Kidney (tissue), 13 donors: ENCODE measurements at regions not wholly inside any gene's neighbourhood (a gene's known extent, or its start where the extent isn't known, plus 50 kb on each side); places are given as distances from the start of the nearest gene placed in this dataset.

Experiments
- DNase-seq, 5 donors: peaks; one replicate each; pipeline ENCODE4 v3.0.0-alpha.2; 2013 to 2020
- FAIRE-seq: peaks from 2 replicates; lab custom pipeline; 2012; peaks lifted over from hg19 to GRCh38; lab: Jason Lieb, UNC
- H3K27ac ChIP-seq, 2 donors: one replicate each; pipeline ENCODE4 v1.7.0; 2013; ENCODE audit warnings: low read depth in 2 of 2, low read length in 2 of 2, inconsistent platforms in 1 of 2
- H3K27me3 ChIP-seq: one replicate; pipeline ENCODE4 v1.7.1; 2013; ENCODE audit warnings: low read length, inconsistent platforms; ENCODE audit not compliant: control insufficient read depth, insufficient read depth
- H3K36me3 ChIP-seq, 3 donors: one replicate each; pipeline versions ENCODE4 v1.7.0 to v1.7.1; 2013; ENCODE audit warnings: low read length in 3 of 3, control low read depth in 1 of 3, inconsistent platforms in 1 of 3; ENCODE audit not compliant: insufficient read depth in 3 of 3, control insufficient read depth in 2 of 3
- H3K4me1 ChIP-seq, 3 donors: one replicate each; pipeline versions ENCODE4 v1.7.0 to v1.7.1; 2013; ENCODE audit warnings: low read length in 3 of 3, inconsistent platforms in 1 of 3, low read depth in 1 of 3; ENCODE audit not compliant: control insufficient read depth in 2 of 3, insufficient read depth in 2 of 3
- H3K4me3 ChIP-seq, 3 donors: one replicate each; pipeline versions ENCODE4 v1.7.0 to v1.8.1; 2013; ENCODE audit warnings: low read length in 3 of 3, control low read depth in 1 of 3, inconsistent platforms in 1 of 3
- H3K9ac ChIP-seq, 3 donors: one replicate each; pipeline versions ENCODE4 v1.7.0 to v1.7.1; 2013; ENCODE audit warnings: low read length in 3 of 3, control low read depth in 1 of 3, inconsistent platforms in 1 of 3
- H3K9me3 ChIP-seq, 3 donors: one replicate each; pipeline versions ENCODE4 v1.7.0 to v1.7.1; 2013; ENCODE audit warnings: low read length in 3 of 3, control low read depth in 1 of 3, inconsistent platforms in 1 of 3; ENCODE audit not compliant: control insufficient read depth in 2 of 3, insufficient read depth in 1 of 3
- intact Hi-C: fragments of 100-400 bp; cut with DNase I; formaldehyde crosslinking; loops from one replicate; pipeline ENCODE4 v1.11.1; 2022
- TF ChIP-seq, protein P1 (sequence below): IDR thresholded peaks from 3 replicates; pipeline ENCODE4 v1.5.1; 2012; ENCODE audit warnings: mild to moderate bottlenecking, moderate library complexity, borderline replicate concordance; ENCODE audit not compliant: insufficient read depth; ENCODE audit errors: extremely low read depth
- donor health status: control.
- donor health status: control.
- donor health status: control.
- donor health status: control.
- donor health status: control.
- donor health status: DM: yes; HTN: yes; CAD: no.
- donor health status: Normal renal cell carcinoma (clear cell type).

DNA sequence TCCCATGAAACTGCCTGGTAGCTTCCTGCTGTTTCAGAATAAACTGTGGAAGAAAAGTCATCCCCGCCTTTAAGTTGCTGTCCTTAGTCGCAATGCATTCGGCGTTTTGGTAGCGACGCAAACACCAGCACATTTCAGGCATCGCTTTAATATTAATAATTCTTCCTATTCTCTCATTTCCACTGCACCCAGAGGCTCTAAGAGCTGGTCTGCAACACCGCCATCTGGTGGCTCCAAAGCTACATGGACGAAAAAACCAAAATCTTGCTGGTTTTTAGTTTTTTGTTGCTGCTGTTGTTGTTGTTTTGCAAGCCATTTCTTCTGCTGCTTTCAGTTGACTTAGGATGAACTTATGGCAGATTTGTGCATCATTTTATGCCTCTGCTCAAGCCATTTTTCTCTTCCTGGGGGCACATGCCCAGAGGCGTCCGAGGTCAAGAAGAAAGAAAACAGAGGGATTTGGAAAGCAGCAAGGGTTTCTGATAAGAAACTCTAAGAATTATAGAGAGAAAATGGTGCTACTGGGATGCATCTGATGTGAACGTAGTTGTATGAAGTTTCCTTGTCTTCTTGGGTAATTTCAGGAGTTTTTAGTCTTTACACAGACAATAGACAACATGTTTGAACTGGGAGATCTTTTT, 345.4 kb upstream of the KIRREL3 start:
- intact Hi-C loops, result loop anchor here (10.0 kb wide), 1 partner anchor 901 kb away; no protein-coding TSS in a partner anchor
- H3K9ac ChIP-seq, result no peak overlapping the region
- no peaks in the 10 kb centered on the region for H3K27me3 ChIP-seq
- H3K36me3 ChIP-seq, result no peaks in the 10 kb centered on the region
- FAIRE-seq, result no peak
- no peak overlapping the region for H3K4me3 ChIP-seq
- TF ChIP-seq, protein P1, sequence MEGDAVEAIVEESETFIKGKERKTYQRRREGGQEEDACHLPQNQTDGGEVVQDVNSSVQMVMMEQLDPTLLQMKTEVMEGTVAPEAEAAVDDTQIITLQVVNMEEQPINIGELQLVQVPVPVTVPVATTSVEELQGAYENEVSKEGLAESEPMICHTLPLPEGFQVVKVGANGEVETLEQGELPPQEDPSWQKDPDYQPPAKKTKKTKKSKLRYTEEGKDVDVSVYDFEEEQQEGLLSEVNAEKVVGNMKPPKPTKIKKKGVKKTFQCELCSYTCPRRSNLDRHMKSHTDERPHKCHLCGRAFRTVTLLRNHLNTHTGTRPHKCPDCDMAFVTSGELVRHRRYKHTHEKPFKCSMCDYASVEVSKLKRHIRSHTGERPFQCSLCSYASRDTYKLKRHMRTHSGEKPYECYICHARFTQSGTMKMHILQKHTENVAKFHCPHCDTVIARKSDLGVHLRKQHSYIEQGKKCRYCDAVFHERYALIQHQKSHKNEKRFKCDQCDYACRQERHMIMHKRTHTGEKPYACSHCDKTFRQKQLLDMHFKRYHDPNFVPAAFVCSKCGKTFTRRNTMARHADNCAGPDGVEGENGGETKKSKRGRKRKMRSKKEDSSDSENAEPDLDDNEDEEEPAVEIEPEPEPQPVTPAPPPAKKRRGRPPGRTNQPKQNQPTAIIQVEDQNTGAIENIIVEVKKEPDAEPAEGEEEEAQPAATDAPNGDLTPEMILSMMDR, result peak; percentile 63
- peak in 3 of 5 donors; percentile 16 to 58 (median 39) for DNase-seq
- no peak overlapping the region for H3K27ac ChIP-seq
- no peaks in the 10 kb centered on the region for H3K9me3 ChIP-seq
- no peaks in the 10 kb centered on the region for H3K4me1 ChIP-seq

- H3K4me1 ChIP-seq, result no peaks in the 10 kb centered on the region
- no peaks in the 10 kb centered on the region for H3K9me3 ChIP-seq
- no peak for FAIRE-seq
- H3K9ac ChIP-seq, result no peak overlapping the region
- intact Hi-C loops, result loop anchor here (10.0 kb wide), 1 partner anchor 896 kb away; no protein-coding TSS in a partner anchor
- no peaks in the 10 kb centered on the region for H3K36me3 ChIP-seq
- no peak for DNase-seq
- H3K27me3 ChIP-seq, result no peaks in the 10 kb centered on the region
- H3K4me3 ChIP-seq, result no peak overlapping the region
- TF ChIP-seq, protein P1, result no peak
- no peak overlapping the region for H3K27ac ChIP-seq
Measured at GRCh38 chr11:127340438-127340837, 339.9 kb upstream of the KIRREL3 start.

DNA sequence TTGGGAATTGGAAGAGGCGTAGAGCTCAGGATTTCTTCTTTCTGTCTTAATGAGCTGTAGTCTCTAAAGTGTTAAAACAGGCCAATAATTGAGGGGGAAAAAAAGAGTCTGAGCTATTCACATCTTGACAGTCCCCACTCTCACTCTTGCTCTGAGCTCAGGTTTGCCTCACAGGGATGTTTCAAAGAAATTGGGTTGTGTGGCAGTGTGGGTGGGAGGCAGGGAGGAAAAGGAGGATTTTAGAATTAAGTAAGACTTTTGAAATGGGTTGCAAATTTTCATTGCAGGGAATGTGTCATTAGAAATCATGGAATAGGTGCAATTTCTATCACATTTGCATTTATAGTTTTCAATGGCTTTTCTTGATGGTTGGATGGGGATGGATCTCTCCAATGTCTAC, 338.8 kb upstream of the KIRREL3 start:
- TF ChIP-seq, protein P1, result no peak
- Histone ChIP-seq H3K27me3 (no peaks in the 10 kb centered on the region), H3K4me3 (no peak overlapping the region), H3K9me3 (no peaks in the 10 kb centered on the region), H3K36me3 (no peaks in the 10 kb centered on the region), H3K27ac (no peak overlapping the region), H3K4me1 (no peaks in the 10 kb centered on the region), H3K9ac (no peak overlapping the region)
- FAIRE-seq, result no peak
- no peak for DNase-seq
- intact Hi-C loops, result no loop called here
